HepG2 (cell line): ENCODE measurements at regions not wholly inside any gene's neighbourhood (a gene's known extent, or its start where the extent isn't known, plus 50 kb on each side); places are given as distances from the start of the nearest gene placed in this dataset.

Source experiments
- AGO1 ChIP-seq: fragments of 200-400 bp; formaldehyde crosslinking; IDR thresholded peaks from 2 replicates; pipeline ENCODE4 v1.6.1; 2017; ENCODE audit warnings: mild to moderate bottlenecking, low read depth, low read length, moderate library complexity; ENCODE audit not compliant: poor library complexity, severe bottlenecking
- CTCF ChIP-seq: sonication (generic); formaldehyde crosslinking; IDR thresholded peaks from 2 replicates; pipeline ENCODE4 v1.5.0; 2020; ENCODE audit warnings: mild to moderate bottlenecking, missing genetic modification reagents, moderate library complexity
- FOXK2 ChIP-seq: fragments of 450-650 bp; IDR thresholded peaks from 2 replicates; pipeline ENCODE4 v1.6.1; 2016
- KLF15 ChIP-seq: sonication (generic); formaldehyde crosslinking; IDR thresholded peaks from 2 replicates; pipeline ENCODE4 v1.8.1; 2023; ENCODE audit warnings: borderline replicate concordance, mild to moderate bottlenecking, inconsistent platforms, missing genetic modification reagents, mixed read lengths
- MTF1 ChIP-seq: sonication (generic); formaldehyde crosslinking; IDR thresholded peaks from 2 replicates; pipeline ENCODE4 v1.5.0; 2020; ENCODE audit warnings: missing genetic modification reagents
- REPIN1 ChIP-seq: sonication (generic); formaldehyde crosslinking; IDR thresholded peaks from 2 replicates; pipeline ENCODE4 v1.8.0; 2022; ENCODE audit warnings: missing genetic modification reagents, low read depth, mild to moderate bottlenecking, borderline replicate concordance
- SALL2 ChIP-seq: sonication (generic); formaldehyde crosslinking; IDR thresholded peaks from 2 replicates; pipeline ENCODE4 v1.8.1; 2023; ENCODE audit warnings: mild to moderate bottlenecking, missing genetic modification reagents, inconsistent platforms
- SKIL ChIP-seq: sonication (generic); formaldehyde crosslinking; IDR thresholded peaks from 2 replicates; pipeline ENCODE4 v1.8.0; 2022; ENCODE audit warnings: missing genetic modification reagents, mild to moderate bottlenecking, moderate library complexity, borderline replicate concordance

GRCh38 chr13:105118426-105118985, 1417.0 kb downstream of the EFNB2 start:
- TF ChIP-seq AGO1, result no peak
- TF ChIP-seq MTF1 (CRISPR knock-in tag), result no peak
- TF ChIP-seq FOXK2, result no peak
- no peak for TF ChIP-seq CTCF
- TF ChIP-seq SALL2, result no peak
- TF ChIP-seq SKIL (CRISPR knock-in tag), result no peak
- no peak for TF ChIP-seq REPIN1 (CRISPR knock-in tag)
- no peak for TF ChIP-seq KLF15 (CRISPR knock-in tag)
